Esophagus squamous epithelium (tissue), 5 donors: ENCODE measurements at regions not wholly inside any gene's neighbourhood (a gene's known extent, or its start where the extent isn't known, plus 50 kb on each side); places are given as distances from the start of the nearest gene placed in this dataset.

Experiments
- DNase-seq: peaks from one replicate; lab custom pipeline; 2025; lab: John Stamatoyannopoulos, UW
- H3K27ac ChIP-seq, 4 donors: fragments of 200-600 bp; sonication (generic); one replicate each; pipeline ENCODE4 v1.5.1; 2016 to 2019; ENCODE audit warnings: mild to moderate bottlenecking in 1 of 4
- H3K27me3 ChIP-seq, 4 donors: fragments of 200-600 bp; sonication (generic); 1 replicate in 3 of 4; 2 replicates in 1 of 4; pipeline versions ENCODE4 v1.5.1 to v1.6.0; 2017 to 2021; ENCODE audit warnings: antibody characterized with exemption in 1 of 4
- H3K36me3 ChIP-seq, 3 donors: fragments of 200-600 bp; sonication (generic); one replicate each; pipeline ENCODE4 v1.5.1; 2016 to 2019
- H3K4me1 ChIP-seq, 3 donors: fragments of 200-600 bp; sonication (generic); one replicate each; pipeline ENCODE4 v1.5.1; 2017 to 2019
- H3K4me3 ChIP-seq, 4 donors: fragments of 200-600 bp; sonication (generic); 1 replicate in 3 of 4; 2 replicates in 1 of 4; pipeline ENCODE4 v1.5.1; 2016 to 2019; ENCODE audit warnings: mild to moderate bottlenecking in 2 of 4, moderate library complexity in 1 of 4
- H3K9me3 ChIP-seq, 3 donors: fragments of 200-600 bp; sonication (generic); one replicate each; pipeline ENCODE4 v1.5.1; 2016 to 2019
- POLR2A ChIP-seq, 4 donors: fragments of 450-650 bp; IDR thresholded peaks; one replicate each; pipeline ENCODE4 v1.6.1; 2017; ENCODE audit warnings: antibody characterized with exemption in 4 of 4, mild to moderate bottlenecking in 4 of 4, moderate library complexity in 3 of 4
- WGBS, 2 donors: methylation state at CpG; one replicate each; pipeline ENCODE4 v1.1.5; 2018; 5-methylcytosine and 5-hydroxymethylcytosine counted together
- intact Hi-C: fragments of 100-400 bp; cut with DNase I; formaldehyde crosslinking; loops from one replicate; pipeline ENCODE4 v1.15.0; 2022
- TF ChIP-seq, protein P1 (sequence below), 6 experiments: fragments of 450-650 bp in 4 of 6; fragments of 200-600 bp in 2 of 6; sonication (generic) in 2 of 6; IDR thresholded peaks; one replicate each; pipeline ENCODE4 v1.5.1; 2016 to 2019; ENCODE audit warnings: antibody characterized with exemption in 6 of 6, mild to moderate bottlenecking in 4 of 6, moderate library complexity in 4 of 6
- donor health status: DM: yes; HTN: yes; CAD: no.

DNA sequence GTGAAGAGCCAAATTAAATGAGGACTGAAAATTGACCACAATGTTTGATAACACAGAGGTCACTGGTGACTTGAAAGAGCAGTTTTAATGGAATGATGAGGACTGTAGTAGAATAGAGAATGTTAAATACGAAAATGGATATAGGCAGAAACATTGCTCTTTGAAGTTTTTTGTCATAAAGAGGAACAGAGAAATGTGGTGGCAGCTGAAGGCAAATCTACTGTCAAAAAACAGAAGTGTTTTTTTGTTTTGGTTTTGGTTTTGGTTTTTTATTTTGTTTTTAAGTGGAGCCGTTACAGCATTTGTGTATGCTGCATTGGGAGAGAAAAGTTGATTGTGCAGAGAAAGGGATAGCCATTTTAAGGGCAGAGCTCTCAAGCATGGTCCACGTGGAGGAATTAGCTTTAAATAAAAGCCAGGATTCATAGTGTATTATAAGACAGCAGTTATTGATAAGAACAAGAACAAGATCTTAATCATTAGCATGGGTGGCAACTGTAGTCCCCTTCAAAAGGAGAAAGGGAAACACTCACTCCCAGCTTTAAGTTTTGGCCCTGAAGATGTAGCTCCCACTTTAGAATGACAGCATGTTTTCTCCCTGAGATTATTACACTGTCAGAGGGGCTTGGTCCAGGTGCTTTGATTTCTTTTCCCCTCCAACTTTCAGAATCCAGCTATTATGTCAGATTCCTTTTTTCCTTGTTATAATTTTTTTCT is 156.7 kb upstream of the BET1 start:
- TF ChIP-seq, protein P1, sequence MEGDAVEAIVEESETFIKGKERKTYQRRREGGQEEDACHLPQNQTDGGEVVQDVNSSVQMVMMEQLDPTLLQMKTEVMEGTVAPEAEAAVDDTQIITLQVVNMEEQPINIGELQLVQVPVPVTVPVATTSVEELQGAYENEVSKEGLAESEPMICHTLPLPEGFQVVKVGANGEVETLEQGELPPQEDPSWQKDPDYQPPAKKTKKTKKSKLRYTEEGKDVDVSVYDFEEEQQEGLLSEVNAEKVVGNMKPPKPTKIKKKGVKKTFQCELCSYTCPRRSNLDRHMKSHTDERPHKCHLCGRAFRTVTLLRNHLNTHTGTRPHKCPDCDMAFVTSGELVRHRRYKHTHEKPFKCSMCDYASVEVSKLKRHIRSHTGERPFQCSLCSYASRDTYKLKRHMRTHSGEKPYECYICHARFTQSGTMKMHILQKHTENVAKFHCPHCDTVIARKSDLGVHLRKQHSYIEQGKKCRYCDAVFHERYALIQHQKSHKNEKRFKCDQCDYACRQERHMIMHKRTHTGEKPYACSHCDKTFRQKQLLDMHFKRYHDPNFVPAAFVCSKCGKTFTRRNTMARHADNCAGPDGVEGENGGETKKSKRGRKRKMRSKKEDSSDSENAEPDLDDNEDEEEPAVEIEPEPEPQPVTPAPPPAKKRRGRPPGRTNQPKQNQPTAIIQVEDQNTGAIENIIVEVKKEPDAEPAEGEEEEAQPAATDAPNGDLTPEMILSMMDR (IDR thresholded peaks at IDR 0.05), result no peak
- TF ChIP-seq POLR2A (IDR thresholded peaks at IDR 0.05), result no peak
- Histone ChIP-seq H3K4me3 (no peak overlapping the region), H3K27me3 (no peaks in the 10 kb centered on the region), H3K9me3 (no peaks in the 10 kb centered on the region), H3K27ac (no peak overlapping the region), H3K4me1 (no peaks in the 10 kb centered on the region), H3K36me3 (no peaks in the 10 kb centered on the region)
- WGBS, 2 donors, result 28 to 39% methylated on average over 3 of the region's 3 CpGs
- intact Hi-C loops, result no loop called here
- no peak for DNase-seq

DNA sequence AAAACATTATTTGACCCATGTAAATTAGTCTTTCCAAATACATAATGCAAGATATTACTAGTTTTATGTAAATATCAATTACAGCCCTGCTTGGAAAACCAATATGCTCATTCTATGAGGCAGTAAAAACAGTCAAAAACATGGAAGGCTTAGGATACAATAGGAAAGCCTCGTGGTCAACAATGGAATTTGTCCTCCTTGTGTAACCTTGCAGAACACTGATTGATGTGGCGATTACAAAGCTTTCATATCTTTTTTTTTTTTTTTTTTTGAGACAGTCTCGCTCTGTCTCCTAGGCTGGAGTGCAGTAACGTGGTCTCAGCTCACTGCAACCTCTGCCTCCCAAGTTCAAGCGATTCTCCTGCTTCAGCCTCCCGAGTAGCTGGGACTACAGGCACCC is 157.3 kb upstream of the BET1 start:
- Histone ChIP-seq H3K36me3 (no peaks in the 10 kb centered on the region), H3K27ac (no peak overlapping the region), H3K4me3 (no peak overlapping the region), H3K9me3 (no peaks in the 10 kb centered on the region), H3K4me1 (no peaks in the 10 kb centered on the region), H3K27me3 (no peaks in the 10 kb centered on the region)
- 60 to 64% methylated on average over 6 of the region's 6 CpGs for WGBS, 2 donors
- DNase-seq, result no peak
- TF ChIP-seq POLR2A (IDR thresholded peaks at IDR 0.05), result no peak
- TF ChIP-seq, protein P1 (IDR thresholded peaks at IDR 0.05), result no peak
- intact Hi-C loops, result no loop called here

DNA sequence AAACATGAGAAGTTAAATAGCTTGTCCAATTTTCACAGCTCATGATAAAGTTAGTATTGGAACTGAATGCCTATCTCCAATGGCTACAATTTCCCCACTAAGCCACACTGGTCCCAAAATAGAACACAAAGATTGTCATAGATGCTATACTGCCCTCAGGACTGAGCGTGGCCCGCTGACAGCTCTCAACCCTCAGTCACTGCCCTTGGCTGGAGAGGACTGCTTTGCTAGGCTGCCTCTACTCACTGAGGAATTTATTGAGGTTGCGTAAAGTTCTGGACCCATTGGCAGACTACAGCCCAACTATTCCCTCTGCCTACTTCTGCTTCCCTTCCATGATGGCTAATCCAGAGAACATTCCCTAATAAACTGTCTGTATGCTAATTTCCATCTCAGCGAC is 165.5 kb upstream of the BET1 start:
- TF ChIP-seq, protein P1 (IDR thresholded peaks at IDR 0.05), result no peak
- no peak for TF ChIP-seq POLR2A (IDR thresholded peaks at IDR 0.05)
- no peaks in the 10 kb centered on the region for H3K36me3 ChIP-seq
- WGBS, 2 donors, result 88 to 89% methylated on average over 4 of the region's 4 CpGs
- H3K4me3 ChIP-seq, result no peak overlapping the region
- no peaks in the 10 kb centered on the region for H3K27me3 ChIP-seq
- intact Hi-C loops, result no loop called here
- no peak overlapping the region for H3K27ac ChIP-seq
- no peak for DNase-seq
- no peaks in the 10 kb centered on the region for H3K9me3 ChIP-seq
- H3K4me1 ChIP-seq, result no peaks in the 10 kb centered on the region

DNA sequence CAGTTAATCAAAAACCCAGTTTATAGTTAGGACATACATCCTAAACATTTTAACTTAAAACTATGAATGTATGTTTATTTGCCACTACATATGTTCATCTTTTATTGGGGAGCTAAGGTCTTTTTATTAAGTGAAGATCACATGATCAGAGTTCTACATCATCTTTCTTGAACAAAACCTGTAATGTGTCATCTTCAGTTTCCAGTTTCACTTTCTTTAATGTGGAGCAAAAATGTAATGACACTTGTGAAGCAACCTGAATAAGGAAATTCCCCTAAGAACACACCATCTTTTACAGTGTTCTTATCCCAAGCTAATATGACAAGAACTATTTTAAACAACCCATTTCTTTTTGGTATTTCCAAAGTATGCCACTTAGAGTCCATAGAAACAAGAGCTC is 166.7 kb upstream of the BET1 start:
- no peaks in the 10 kb centered on the region for H3K4me1 ChIP-seq
- H3K27me3 ChIP-seq, result no peaks in the 10 kb centered on the region
- H3K4me3 ChIP-seq, result no peak overlapping the region
- no peak for DNase-seq
- no peak overlapping the region for H3K27ac ChIP-seq
- no peaks in the 10 kb centered on the region for H3K36me3 ChIP-seq
- no peaks in the 10 kb centered on the region for H3K9me3 ChIP-seq
- intact Hi-C loops, result no loop called here
- TF ChIP-seq, protein P1 (IDR thresholded peaks at IDR 0.05), result no peak
- no peak for TF ChIP-seq POLR2A (IDR thresholded peaks at IDR 0.05)

DNA sequence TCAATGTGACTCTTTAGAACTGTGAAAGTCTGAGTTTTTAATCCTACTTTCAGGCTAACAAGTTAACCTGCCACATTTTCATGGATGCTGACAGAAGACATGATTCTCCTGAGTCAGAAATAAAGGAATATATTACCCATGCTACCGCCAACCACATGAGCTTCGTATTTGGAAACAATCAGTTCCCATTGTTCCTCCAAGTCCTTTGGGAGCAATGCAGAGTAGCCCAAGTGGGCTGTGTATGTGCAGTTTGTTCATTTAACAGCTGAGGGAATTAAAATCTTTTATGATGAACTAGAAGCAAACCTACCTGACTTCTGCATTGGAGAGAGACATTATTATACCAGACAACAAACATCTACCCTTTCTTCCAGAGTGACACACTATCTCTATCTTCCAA is 169.3 kb upstream of the BET1 start:
- Histone ChIP-seq H3K36me3 (no peaks in the 10 kb centered on the region), H3K4me3 (no peak overlapping the region), H3K27me3 (no peaks in the 10 kb centered on the region), H3K4me1 (no peaks in the 10 kb centered on the region), H3K9me3 (no peaks in the 10 kb centered on the region), H3K27ac (no peak overlapping the region)
- intact Hi-C loops, result no loop called here
- TF ChIP-seq, protein P1 (IDR thresholded peaks at IDR 0.05), result no peak
- TF ChIP-seq POLR2A (IDR thresholded peaks at IDR 0.05), result no peak
- 79 to 80% methylated on average over 2 of the region's 2 CpGs for WGBS, 2 donors
- no peak for DNase-seq
